ENCODE measurements at regions not wholly inside any gene's neighbourhood (a gene's known extent, or its start where the extent isn't known, plus 50 kb on each side); places are given as distances from the start of the nearest gene placed in this dataset.
"Not testable (repeated sequence)": the region's sequence is repeated elsewhere in the genome, so short reads cannot be mapped to it uniquely, and the experiment has no call there.

DNA sequence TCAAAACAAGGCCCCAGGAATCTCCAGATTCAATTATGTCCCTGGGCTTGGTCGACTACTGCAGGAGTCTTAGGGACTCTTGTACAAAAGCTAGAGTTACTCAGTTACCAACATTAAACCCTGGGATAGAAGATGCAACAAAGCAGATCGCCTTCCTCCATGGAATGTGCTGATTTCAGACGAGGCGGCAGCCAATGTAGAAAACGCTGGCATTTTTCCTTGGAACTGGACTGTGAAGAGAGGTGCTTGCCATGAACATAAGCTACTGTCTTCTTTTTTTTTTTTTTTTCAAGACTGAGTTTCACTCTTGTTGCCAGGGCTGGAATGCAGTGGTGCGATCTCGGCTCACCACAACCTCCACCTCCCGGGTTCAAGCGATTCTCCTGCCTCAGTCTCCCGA lies 76.9 kb upstream of the ENPEP start:
- not testable (repeated sequence) for TF ChIP-seq ZNF211 (tag by site-specific recombination; IDR thresholded peaks at IDR 0.05; ENCODE audit: low read depth); ZNF776 (tag by site-specific recombination; IDR thresholded peaks at IDR 0.05; ENCODE audit: borderline replicate concordance); KLF10 (tag by site-specific recombination; IDR thresholded peaks at IDR 0.05); ZBTB1 (tag by site-specific recombination; IDR thresholded peaks at IDR 0.05); YY1 (tag by site-specific recombination; IDR thresholded peaks at IDR 0.05); ZNF670 (tag by site-specific recombination; IDR thresholded peaks at IDR 0.05; ENCODE audit: low read depth); ZNF239 (tag by site-specific recombination; IDR thresholded peaks at IDR 0.05); SP7 (tag by site-specific recombination; IDR thresholded peaks at IDR 0.05)
- TF ChIP-seq, protein P1, sequence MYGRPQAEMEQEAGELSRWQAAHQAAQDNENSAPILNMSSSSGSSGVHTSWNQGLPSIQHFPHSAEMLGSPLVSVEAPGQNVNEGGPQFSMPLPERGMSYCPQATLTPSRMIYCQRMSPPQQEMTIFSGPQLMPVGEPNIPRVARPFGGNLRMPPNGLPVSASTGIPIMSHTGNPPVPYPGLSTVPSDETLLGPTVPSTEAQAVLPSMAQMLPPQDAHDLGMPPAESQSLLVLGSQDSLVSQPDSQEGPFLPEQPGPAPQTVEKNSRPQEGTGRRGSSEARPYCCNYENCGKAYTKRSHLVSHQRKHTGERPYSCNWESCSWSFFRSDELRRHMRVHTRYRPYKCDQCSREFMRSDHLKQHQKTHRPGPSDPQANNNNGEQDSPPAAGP (tag by site-specific recombination; IDR thresholded peaks at IDR 0.05), result not testable (repeated sequence)
- TF ChIP-seq, protein P2, sequence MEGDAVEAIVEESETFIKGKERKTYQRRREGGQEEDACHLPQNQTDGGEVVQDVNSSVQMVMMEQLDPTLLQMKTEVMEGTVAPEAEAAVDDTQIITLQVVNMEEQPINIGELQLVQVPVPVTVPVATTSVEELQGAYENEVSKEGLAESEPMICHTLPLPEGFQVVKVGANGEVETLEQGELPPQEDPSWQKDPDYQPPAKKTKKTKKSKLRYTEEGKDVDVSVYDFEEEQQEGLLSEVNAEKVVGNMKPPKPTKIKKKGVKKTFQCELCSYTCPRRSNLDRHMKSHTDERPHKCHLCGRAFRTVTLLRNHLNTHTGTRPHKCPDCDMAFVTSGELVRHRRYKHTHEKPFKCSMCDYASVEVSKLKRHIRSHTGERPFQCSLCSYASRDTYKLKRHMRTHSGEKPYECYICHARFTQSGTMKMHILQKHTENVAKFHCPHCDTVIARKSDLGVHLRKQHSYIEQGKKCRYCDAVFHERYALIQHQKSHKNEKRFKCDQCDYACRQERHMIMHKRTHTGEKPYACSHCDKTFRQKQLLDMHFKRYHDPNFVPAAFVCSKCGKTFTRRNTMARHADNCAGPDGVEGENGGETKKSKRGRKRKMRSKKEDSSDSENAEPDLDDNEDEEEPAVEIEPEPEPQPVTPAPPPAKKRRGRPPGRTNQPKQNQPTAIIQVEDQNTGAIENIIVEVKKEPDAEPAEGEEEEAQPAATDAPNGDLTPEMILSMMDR (tag by site-specific recombination; IDR thresholded peaks at IDR 0.05), result not testable (repeated sequence)
- TF ChIP-seq, protein P3, sequence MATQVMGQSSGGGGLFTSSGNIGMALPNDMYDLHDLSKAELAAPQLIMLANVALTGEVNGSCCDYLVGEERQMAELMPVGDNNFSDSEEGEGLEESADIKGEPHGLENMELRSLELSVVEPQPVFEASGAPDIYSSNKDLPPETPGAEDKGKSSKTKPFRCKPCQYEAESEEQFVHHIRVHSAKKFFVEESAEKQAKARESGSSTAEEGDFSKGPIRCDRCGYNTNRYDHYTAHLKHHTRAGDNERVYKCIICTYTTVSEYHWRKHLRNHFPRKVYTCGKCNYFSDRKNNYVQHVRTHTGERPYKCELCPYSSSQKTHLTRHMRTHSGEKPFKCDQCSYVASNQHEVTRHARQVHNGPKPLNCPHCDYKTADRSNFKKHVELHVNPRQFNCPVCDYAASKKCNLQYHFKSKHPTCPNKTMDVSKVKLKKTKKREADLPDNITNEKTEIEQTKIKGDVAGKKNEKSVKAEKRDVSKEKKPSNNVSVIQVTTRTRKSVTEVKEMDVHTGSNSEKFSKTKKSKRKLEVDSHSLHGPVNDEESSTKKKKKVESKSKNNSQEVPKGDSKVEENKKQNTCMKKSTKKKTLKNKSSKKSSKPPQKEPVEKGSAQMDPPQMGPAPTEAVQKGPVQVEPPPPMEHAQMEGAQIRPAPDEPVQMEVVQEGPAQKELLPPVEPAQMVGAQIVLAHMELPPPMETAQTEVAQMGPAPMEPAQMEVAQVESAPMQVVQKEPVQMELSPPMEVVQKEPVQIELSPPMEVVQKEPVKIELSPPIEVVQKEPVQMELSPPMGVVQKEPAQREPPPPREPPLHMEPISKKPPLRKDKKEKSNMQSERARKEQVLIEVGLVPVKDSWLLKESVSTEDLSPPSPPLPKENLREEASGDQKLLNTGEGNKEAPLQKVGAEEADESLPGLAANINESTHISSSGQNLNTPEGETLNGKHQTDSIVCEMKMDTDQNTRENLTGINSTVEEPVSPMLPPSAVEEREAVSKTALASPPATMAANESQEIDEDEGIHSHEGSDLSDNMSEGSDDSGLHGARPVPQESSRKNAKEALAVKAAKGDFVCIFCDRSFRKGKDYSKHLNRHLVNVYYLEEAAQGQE (tag by site-specific recombination; IDR thresholded peaks at IDR 0.05), result not testable (repeated sequence)
